ENCODE measurements at regions not wholly inside any gene's neighbourhood (a gene's known extent, or its start where the extent isn't known, plus 50 kb on each side); places are given as distances from the start of the nearest gene placed in this dataset.
"Not testable (repeated sequence)": the region's sequence is repeated elsewhere in the genome, so short reads cannot be mapped to it uniquely, and the experiment has no call there.

- DNase-seq (ENCODE audit: extremely low spot score, unreplicated experiment) = no peak
- peak; percentile 95 for TF ChIP-seq CTCF (conservative IDR thresholded peaks at IDR 0.05)
- peaks cover 4% of the 10 kb centered on the region for H3K9me3 Mint-ChIP-seq
- H3K27me3 Mint-ChIP-seq = no peaks in the 10 kb centered on the region
- no peak overlapping the region for H3K4me3 Mint-ChIP-seq
- no peak overlapping the region for H3K27ac Mint-ChIP-seq
- peaks cover 4% of the 10 kb centered on the region for H3K36me3 Mint-ChIP-seq
- peaks cover 8% of the 10 kb centered on the region for H3K4me1 Mint-ChIP-seq (ENCODE audit: unreplicated experiment)
Measured at GRCh38 chr18:22703883-22704585, 229.1 kb upstream of the RBBP8 start.

GRCh38 chr18:22704586-22704918, 228.6 kb upstream of the RBBP8 start:
- peaks cover 4% of the 10 kb centered on the region for H3K9me3 Mint-ChIP-seq
- no peaks in the 10 kb centered on the region for H3K27me3 Mint-ChIP-seq
- no peak overlapping the region for H3K4me3 Mint-ChIP-seq
- no peak overlapping the region for H3K27ac Mint-ChIP-seq
- no peak for DNase-seq (ENCODE audit: extremely low spot score, unreplicated experiment)
- peak; percentile 36 for TF ChIP-seq CTCF (conservative IDR thresholded peaks at IDR 0.05)
- H3K36me3 Mint-ChIP-seq = peaks cover 4% of the 10 kb centered on the region
- peaks cover 8% of the 10 kb centered on the region for H3K4me1 Mint-ChIP-seq (ENCODE audit: unreplicated experiment)

GRCh38 chr18:22705328-22705727, 227.8 kb upstream of the RBBP8 start:
- peaks cover 8% of the 10 kb centered on the region for H3K4me1 Mint-ChIP-seq (ENCODE audit: unreplicated experiment)
- H3K27me3 Mint-ChIP-seq = no peaks in the 10 kb centered on the region
- no peak for TF ChIP-seq CTCF (conservative IDR thresholded peaks at IDR 0.05)
- DNase-seq (ENCODE audit: extremely low spot score, unreplicated experiment) = no peak
- H3K9me3 Mint-ChIP-seq = no peaks in the 10 kb centered on the region
- no peaks in the 10 kb centered on the region for H3K36me3 Mint-ChIP-seq
- no peak overlapping the region for H3K27ac Mint-ChIP-seq
- H3K4me3 Mint-ChIP-seq = no peak overlapping the region

- not testable (repeated sequence) for H3K9me3 Mint-ChIP-seq; H3K4me3 Mint-ChIP-seq; H3K27me3 Mint-ChIP-seq; DNase-seq (ENCODE audit: extremely low spot score, unreplicated experiment); H3K36me3 Mint-ChIP-seq; H3K27ac Mint-ChIP-seq
- H3K4me1 Mint-ChIP-seq (ENCODE audit: unreplicated experiment) = peaks cover 11% of the 10 kb centered on the region
Measured at GRCh38 chr18:22706025-22706424, 227.1 kb upstream of the RBBP8 start.

- peaks cover 4% of the 10 kb centered on the region for H3K9me3 Mint-ChIP-seq
- H3K27ac Mint-ChIP-seq = no peak overlapping the region
- TF ChIP-seq CTCF (conservative IDR thresholded peaks at IDR 0.05) = no peak
- H3K4me1 Mint-ChIP-seq (ENCODE audit: unreplicated experiment) = peaks cover 31% of the 10 kb centered on the region
- no peaks in the 10 kb centered on the region for H3K27me3 Mint-ChIP-seq
- no peaks in the 10 kb centered on the region for H3K36me3 Mint-ChIP-seq
- no peak overlapping the region for H3K4me3 Mint-ChIP-seq
- no peak for DNase-seq (ENCODE audit: extremely low spot score, unreplicated experiment)
Measured at GRCh38 chr18:22709288-22710060, 223.7 kb upstream of the RBBP8 start.

GRCh38 chr18:22710673-22711191, 222.4 kb upstream of the RBBP8 start:
- Mint-ChIP-seq H3K4me1 (ENCODE audit: unreplicated experiment) (peaks cover 31% of the 10 kb centered on the region), H3K4me3 (peak overlapping the region; percentile 77), H3K36me3 (no peaks in the 10 kb centered on the region), H3K9me3 (peaks cover 4% of the 10 kb centered on the region), H3K27ac (peak overlapping the region; percentile 83), H3K27me3 (no peaks in the 10 kb centered on the region)
- no peak for TF ChIP-seq CTCF (conservative IDR thresholded peaks at IDR 0.05)
- no peak for DNase-seq (ENCODE audit: extremely low spot score, unreplicated experiment)

All from type B pancreatic cell (in vitro differentiated cells).